NB4 (cell line): ENCODE measurements at regions not wholly inside any gene's neighbourhood (a gene's known extent, or its start where the extent isn't known, plus 50 kb on each side); places are given as distances from the start of the nearest gene placed in this dataset.

Experiments
- MAX ChIP-seq: IDR thresholded peaks from 2 replicates; pipeline ENCODE4 v1.6.1; 2011; ENCODE audit warnings: low read depth, low read length
- POLR2A ChIP-seq: IDR thresholded peaks from 2 replicates; pipeline ENCODE4 v1.6.1; 2011; ENCODE audit warnings: mild to moderate bottlenecking; ENCODE audit not compliant: insufficient read length; ENCODE audit errors: extremely low read depth
- TF ChIP-seq, protein P1 (sequence below): IDR thresholded peaks from one replicate; pipeline ENCODE4 v1.5.1; 2012; ENCODE audit warnings: low read depth, low read length

DNA sequence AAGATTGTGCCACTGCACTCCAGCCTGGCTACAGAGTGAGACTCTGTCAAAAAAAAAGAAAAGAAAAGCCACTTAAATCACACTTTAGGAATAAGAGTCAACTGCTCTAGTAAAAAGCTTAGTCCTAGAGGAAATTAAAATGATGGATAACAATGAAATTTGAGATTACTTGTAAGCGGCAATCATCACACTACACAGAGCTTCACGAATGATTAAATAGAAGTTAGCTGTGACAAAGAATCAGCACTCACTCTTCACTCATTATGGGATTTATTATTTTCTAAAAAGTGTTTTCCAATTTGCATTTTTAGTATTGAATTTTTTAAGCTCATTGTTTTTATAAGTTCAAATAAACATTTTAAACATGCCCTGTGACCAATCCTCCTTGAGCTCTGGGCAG is 718.0 kb downstream of the UTRN start:
- TF ChIP-seq, protein P1, sequence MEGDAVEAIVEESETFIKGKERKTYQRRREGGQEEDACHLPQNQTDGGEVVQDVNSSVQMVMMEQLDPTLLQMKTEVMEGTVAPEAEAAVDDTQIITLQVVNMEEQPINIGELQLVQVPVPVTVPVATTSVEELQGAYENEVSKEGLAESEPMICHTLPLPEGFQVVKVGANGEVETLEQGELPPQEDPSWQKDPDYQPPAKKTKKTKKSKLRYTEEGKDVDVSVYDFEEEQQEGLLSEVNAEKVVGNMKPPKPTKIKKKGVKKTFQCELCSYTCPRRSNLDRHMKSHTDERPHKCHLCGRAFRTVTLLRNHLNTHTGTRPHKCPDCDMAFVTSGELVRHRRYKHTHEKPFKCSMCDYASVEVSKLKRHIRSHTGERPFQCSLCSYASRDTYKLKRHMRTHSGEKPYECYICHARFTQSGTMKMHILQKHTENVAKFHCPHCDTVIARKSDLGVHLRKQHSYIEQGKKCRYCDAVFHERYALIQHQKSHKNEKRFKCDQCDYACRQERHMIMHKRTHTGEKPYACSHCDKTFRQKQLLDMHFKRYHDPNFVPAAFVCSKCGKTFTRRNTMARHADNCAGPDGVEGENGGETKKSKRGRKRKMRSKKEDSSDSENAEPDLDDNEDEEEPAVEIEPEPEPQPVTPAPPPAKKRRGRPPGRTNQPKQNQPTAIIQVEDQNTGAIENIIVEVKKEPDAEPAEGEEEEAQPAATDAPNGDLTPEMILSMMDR = no peak
- TF ChIP-seq POLR2A = no peak
- no peak for TF ChIP-seq MAX
